GM18861 (cell line): ENCODE measurements at regions not wholly inside any gene's neighbourhood (a gene's known extent, or its start where the extent isn't known, plus 50 kb on each side); places are given as distances from the start of the nearest gene placed in this dataset.

Experiments
- ATAC-seq: cut with Tn5 transposase; IDR thresholded peaks from one replicate; pipeline ENCODE4 v1.9.1; 2021; ENCODE audit not compliant: unreplicated experiment

- ATAC-seq = no peak
Measured at GRCh38 chr18:10056506-10056905, 142.7 kb downstream of the VAPA start.

GRCh38 chr18:10057401-10057893 is 143.6 kb downstream of the VAPA start:
- ATAC-seq = no peak

- ATAC-seq = no peak
Measured at GRCh38 chr18:10057894-10058791, 144.3 kb downstream of the VAPA start.

- ATAC-seq = no peak
Measured at GRCh38 chr18:10059610-10060468, 146.0 kb downstream of the VAPA start.

GRCh38 chr18:10060469-10060782 is 146.6 kb downstream of the VAPA start:
- ATAC-seq = no peak

GRCh38 chr18:10060841-10061240 is 147.0 kb downstream of the VAPA start:
- ATAC-seq = no peak

- ATAC-seq = no peak
Measured at GRCh38 chr18:10061566-10062140, 147.8 kb downstream of the VAPA start.

GRCh38 chr18:10062302-10063300 is 148.8 kb downstream of the VAPA start:
- ATAC-seq = no peak

- no peak for ATAC-seq
Measured at GRCh38 chr18:10063489-10063888, 149.7 kb downstream of the VAPA start.

GRCh38 chr18:10064267-10064666 is 150.5 kb downstream of the VAPA start:
- no peak for ATAC-seq

GRCh38 chr18:10065296-10065695 is 151.5 kb downstream of the VAPA start:
- no peak for ATAC-seq

- ATAC-seq = no peak
Measured at GRCh38 chr18:10067670-10068659, 154.1 kb downstream of the VAPA start.

GRCh38 chr18:10068766-10069567 is 155.2 kb downstream of the VAPA start:
- no peak for ATAC-seq

- no peak for ATAC-seq
Measured at GRCh38 chr18:10070561-10071000, 156.8 kb downstream of the VAPA start.

GRCh38 chr18:10072671-10073175 is 158.9 kb downstream of the VAPA start:
- no peak for ATAC-seq

- no peak for ATAC-seq
Measured at GRCh38 chr18:10074110-10074509, 160.3 kb downstream of the VAPA start.

GRCh38 chr18:10074728-10075127 is 160.9 kb downstream of the VAPA start:
- ATAC-seq = no peak

- ATAC-seq = no peak
Measured at GRCh38 chr18:10076502-10077030, 162.8 kb downstream of the VAPA start.
